Activated CD4-positive, alpha-beta memory T cell treated with anti-CD3 and anti-CD28 coated beads for 36 hours (primary cell): ENCODE measurements at regions not wholly inside any gene's neighbourhood (a gene's known extent, or its start where the extent isn't known, plus 50 kb on each side); places are given as distances from the start of the nearest gene placed in this dataset.

Experiments
- CTCF ChIA-PET: fragments of 350-600 bp; sonication (Branson Sonifier 250); formaldehyde crosslinking; loops from one replicate; lab custom pipeline; 2021; ENCODE audit warnings: antibody characterized with exemption, inconsistent platforms; lab: Charles Lee
- POLR2A ChIA-PET: fragments of 350-600 bp; sonication (Branson Sonifier 250); formaldehyde crosslinking; loops from one replicate; lab custom pipeline; 2021; ENCODE audit warnings: antibody characterized with exemption; lab: Charles Lee
- DNase-seq: peaks from one replicate; pipeline ENCODE4 v3.0.0-alpha.2; 2020
- H3K27ac Mint-ChIP-seq: one replicate; pipeline ENCODE4 v1.8.0; 2021; ENCODE audit warnings: mixed read lengths
- H3K27me3 Mint-ChIP-seq: one replicate; pipeline ENCODE4 v1.8.0; 2021; ENCODE audit warnings: mixed read lengths
- H3K36me3 Mint-ChIP-seq: one replicate; pipeline ENCODE4 v1.8.0; 2021; ENCODE audit warnings: mixed read lengths
- H3K4me1 Mint-ChIP-seq: one replicate; pipeline ENCODE4 v1.8.0; 2021; ENCODE audit warnings: low read depth, mixed read lengths
- H3K4me3 Mint-ChIP-seq: one replicate; pipeline ENCODE4 v1.8.0; 2021; ENCODE audit warnings: mild to moderate bottlenecking, mixed read lengths
- H3K9me3 Mint-ChIP-seq: one replicate; pipeline ENCODE4 v1.8.0; 2021; ENCODE audit warnings: mixed read lengths
- intact Hi-C: fragments of 100-400 bp; cut with micrococcal nuclease; formaldehyde crosslinking; loops from one replicate; pipeline ENCODE4 v1.15.1; 2023

- intact Hi-C loops = no loop called here
- H3K36me3 Mint-ChIP-seq = no peaks in the 10 kb centered on the region
- CTCF ChIA-PET = no interaction called here
- no peaks in the 10 kb centered on the region for H3K4me1 Mint-ChIP-seq
- no peaks in the 10 kb centered on the region for H3K9me3 Mint-ChIP-seq
- no peak overlapping the region for H3K4me3 Mint-ChIP-seq
- H3K27me3 Mint-ChIP-seq = peaks cover 6% of the 10 kb centered on the region
- DNase-seq = no peak
- no peak overlapping the region for H3K27ac Mint-ChIP-seq
- POLR2A ChIA-PET = no interaction called here
Measured at GRCh38 chr22:48263431-48263765, 1500.9 kb downstream of the TBC1D22A start.

- CTCF ChIA-PET = no interaction called here
- POLR2A ChIA-PET = no interaction called here
- intact Hi-C loops = no loop called here
- no peaks in the 10 kb centered on the region for H3K4me1 Mint-ChIP-seq
- no peak for DNase-seq
- no peaks in the 10 kb centered on the region for H3K9me3 Mint-ChIP-seq
- no peaks in the 10 kb centered on the region for H3K36me3 Mint-ChIP-seq
- no peak overlapping the region for H3K4me3 Mint-ChIP-seq
- no peak overlapping the region for H3K27ac Mint-ChIP-seq
- H3K27me3 Mint-ChIP-seq = peaks cover 4% of the 10 kb centered on the region
Measured at GRCh38 chr22:48262596-48263430, 1500.4 kb downstream of the TBC1D22A start.

GRCh38 chr22:48261706-48262105 lies 1499.3 kb downstream of the TBC1D22A start:
- Mint-ChIP-seq H3K27me3 (peaks cover 1% of the 10 kb centered on the region), H3K9me3 (no peaks in the 10 kb centered on the region), H3K4me1 (no peaks in the 10 kb centered on the region), H3K27ac (no peak overlapping the region), H3K36me3 (no peaks in the 10 kb centered on the region), H3K4me3 (no peak overlapping the region)
- DNase-seq = no peak
- ChIA-PET POLR2A (no interaction called here), CTCF (no interaction called here)
- intact Hi-C loops = no loop called here

- no peak overlapping the region for H3K27ac Mint-ChIP-seq
- ChIA-PET POLR2A (no interaction called here), CTCF (no interaction called here)
- no peaks in the 10 kb centered on the region for H3K4me1 Mint-ChIP-seq
- H3K27me3 Mint-ChIP-seq = peaks cover 1% of the 10 kb centered on the region
- intact Hi-C loops = no loop called here
- no peaks in the 10 kb centered on the region for H3K9me3 Mint-ChIP-seq
- H3K36me3 Mint-ChIP-seq = no peaks in the 10 kb centered on the region
- H3K4me3 Mint-ChIP-seq = no peak overlapping the region
- DNase-seq = no peak
Measured at GRCh38 chr22:48261048-48261621, 1498.7 kb downstream of the TBC1D22A start.

DNA sequence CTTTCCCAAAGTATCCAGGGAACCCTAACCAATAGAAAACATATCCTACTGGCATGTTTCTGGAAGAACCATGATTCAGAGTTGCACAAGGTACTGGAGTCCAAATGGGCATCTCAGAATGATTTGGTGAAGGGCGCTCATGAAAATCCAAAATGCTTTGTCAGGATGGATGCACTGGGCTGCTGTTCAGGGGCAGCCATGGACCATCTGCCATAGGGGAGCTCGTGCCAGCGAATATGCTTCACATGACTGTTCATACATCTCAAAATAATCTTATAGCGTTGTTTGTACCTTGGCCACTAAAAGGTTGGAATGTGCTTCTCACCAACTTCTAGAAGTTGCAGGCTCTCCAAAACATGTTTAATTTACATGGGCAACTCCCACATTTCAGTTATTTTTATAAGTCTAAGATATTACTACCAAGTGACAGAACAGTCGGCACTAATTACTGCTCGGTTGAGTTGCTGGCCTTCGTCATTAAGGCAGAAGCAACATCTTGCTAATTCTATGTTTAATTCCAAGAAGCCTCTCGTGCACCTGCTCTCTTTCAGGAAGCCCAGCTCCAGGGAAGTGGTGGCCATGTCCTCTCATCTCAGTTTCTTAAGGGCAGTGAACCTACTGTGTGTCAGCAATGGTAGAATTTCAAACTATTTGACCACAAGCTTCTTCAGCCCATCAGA lies 1497.7 kb downstream of the TBC1D22A start:
- Mint-ChIP-seq H3K27ac (no peak overlapping the region), H3K4me3 (no peak overlapping the region), H3K27me3 (peaks cover 1% of the 10 kb centered on the region), H3K9me3 (no peaks in the 10 kb centered on the region), H3K4me1 (no peaks in the 10 kb centered on the region), H3K36me3 (no peaks in the 10 kb centered on the region)
- ChIA-PET CTCF (no interaction called here), POLR2A (no interaction called here)
- intact Hi-C loops = no loop called here
- DNase-seq = no peak

DNA sequence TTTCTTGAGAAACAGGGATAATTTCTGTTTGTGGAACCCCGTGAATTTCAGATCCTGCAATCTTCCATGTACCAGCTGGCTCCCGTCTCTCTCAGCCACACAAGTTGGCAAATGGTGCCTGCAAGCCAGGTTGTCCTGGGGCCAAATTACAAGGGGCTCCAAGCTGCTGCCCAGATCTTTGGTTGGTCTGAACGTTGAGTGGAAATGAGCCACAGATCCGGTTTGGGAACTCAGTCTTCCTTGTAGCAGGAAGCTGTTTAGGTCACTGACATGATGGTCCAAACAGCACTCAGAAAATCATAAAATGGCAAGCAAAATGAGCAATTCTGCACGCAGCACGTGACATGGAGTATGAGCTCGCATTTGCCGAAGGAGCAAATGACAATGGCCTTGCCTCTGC lies 1496.4 kb downstream of the TBC1D22A start:
- no peak for DNase-seq
- Mint-ChIP-seq H3K36me3 (no peaks in the 10 kb centered on the region), H3K9me3 (no peaks in the 10 kb centered on the region), H3K4me3 (no peak overlapping the region), H3K4me1 (no peaks in the 10 kb centered on the region), H3K27me3 (peaks cover 3% of the 10 kb centered on the region), H3K27ac (no peak overlapping the region)
- intact Hi-C loops = no loop called here
- ChIA-PET POLR2A (no interaction called here), CTCF (no interaction called here)

DNA sequence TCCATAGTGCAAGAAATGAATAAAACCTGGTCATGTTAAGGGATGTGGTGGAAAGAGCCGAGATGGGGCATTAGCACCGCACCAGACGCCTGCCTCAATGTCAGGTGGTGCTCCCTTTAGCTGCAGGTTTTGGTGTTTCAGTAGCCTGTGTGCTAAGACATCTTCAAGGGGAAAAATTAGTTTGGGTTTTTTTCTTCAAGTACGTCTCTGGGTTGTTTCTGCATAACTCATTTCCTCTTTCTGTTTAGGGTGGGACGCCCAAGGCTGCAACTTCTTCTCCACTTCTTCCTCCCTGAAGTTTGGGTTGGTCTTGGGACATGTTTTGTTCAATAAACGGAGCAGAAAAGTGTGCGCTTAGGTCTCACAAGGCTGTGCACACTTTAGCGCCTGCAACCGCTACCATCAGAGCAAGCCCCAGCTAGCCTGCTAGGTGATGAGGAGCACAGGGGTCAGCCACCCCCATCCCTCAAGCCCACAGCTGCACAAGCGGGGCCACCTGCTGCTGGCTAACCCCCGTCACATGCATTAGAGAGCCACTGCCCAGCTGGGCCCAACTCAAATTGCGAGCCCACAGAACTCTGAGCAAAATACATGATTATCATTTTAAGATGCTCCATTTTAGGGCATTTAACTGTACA lies 1495.7 kb downstream of the TBC1D22A start:
- H3K27me3 Mint-ChIP-seq = peaks cover 4% of the 10 kb centered on the region
- no peaks in the 10 kb centered on the region for H3K9me3 Mint-ChIP-seq
- no peak for DNase-seq
- CTCF ChIA-PET = no interaction called here
- intact Hi-C loops = no loop called here
- H3K4me3 Mint-ChIP-seq = no peak overlapping the region
- H3K36me3 Mint-ChIP-seq = no peaks in the 10 kb centered on the region
- no peaks in the 10 kb centered on the region for H3K4me1 Mint-ChIP-seq
- H3K27ac Mint-ChIP-seq = no peak overlapping the region
- POLR2A ChIA-PET = no interaction called here

- POLR2A ChIA-PET = no interaction called here
- no peak overlapping the region for H3K27ac Mint-ChIP-seq
- no peaks in the 10 kb centered on the region for H3K9me3 Mint-ChIP-seq
- peaks cover 4% of the 10 kb centered on the region for H3K27me3 Mint-ChIP-seq
- no peaks in the 10 kb centered on the region for H3K36me3 Mint-ChIP-seq
- no peaks in the 10 kb centered on the region for H3K4me1 Mint-ChIP-seq
- H3K4me3 Mint-ChIP-seq = no peak overlapping the region
- intact Hi-C loops = no loop called here
- CTCF ChIA-PET = no interaction called here
- DNase-seq = no peak
Measured at GRCh38 chr22:48257685-48258055, 1495.2 kb downstream of the TBC1D22A start.

GRCh38 chr22:48256776-48257684 lies 1494.6 kb downstream of the TBC1D22A start:
- H3K36me3 Mint-ChIP-seq = no peaks in the 10 kb centered on the region
- DNase-seq = no peak
- ChIA-PET CTCF (no interaction called here), POLR2A (no interaction called here)
- no peaks in the 10 kb centered on the region for H3K4me1 Mint-ChIP-seq
- H3K4me3 Mint-ChIP-seq = no peak overlapping the region
- intact Hi-C loops = no loop called here
- H3K27ac Mint-ChIP-seq = no peak overlapping the region
- H3K27me3 Mint-ChIP-seq = peaks cover 4% of the 10 kb centered on the region
- H3K9me3 Mint-ChIP-seq = no peaks in the 10 kb centered on the region

DNA sequence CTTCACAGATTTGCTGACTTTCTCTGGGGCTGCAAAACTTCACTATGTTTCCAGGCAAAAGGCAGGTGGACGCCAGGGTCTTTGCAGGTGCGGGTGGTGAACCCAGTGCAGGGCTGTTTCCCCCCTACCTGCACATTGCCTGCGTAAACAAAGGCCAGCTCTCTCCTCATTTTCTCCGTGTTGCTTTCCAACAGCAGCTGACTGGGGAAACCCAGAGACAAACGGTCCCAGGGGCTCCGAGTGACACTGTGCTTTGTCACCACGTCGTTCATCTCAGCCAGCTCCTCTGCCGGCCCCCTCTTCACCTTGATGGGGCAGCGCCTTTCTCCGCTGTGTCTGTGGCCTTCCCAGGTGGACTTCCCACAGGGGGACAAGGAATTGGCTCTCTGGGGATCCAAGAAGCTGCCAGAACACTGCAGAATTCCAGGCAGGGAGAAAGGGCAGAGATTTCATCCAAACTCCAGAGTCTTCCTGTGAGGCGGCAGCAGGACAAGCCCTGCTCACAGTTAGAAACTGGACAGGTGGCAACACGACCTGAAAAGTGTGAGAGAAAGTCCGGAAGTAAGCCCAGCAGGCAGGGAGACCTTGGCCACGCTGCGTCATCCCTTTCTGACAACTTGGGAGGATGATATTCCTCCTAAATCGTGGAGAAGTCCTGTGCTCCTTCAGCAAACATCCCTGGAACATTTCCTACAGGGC lies 1493.7 kb downstream of the TBC1D22A start:
- Mint-ChIP-seq H3K4me1 (no peaks in the 10 kb centered on the region), H3K4me3 (no peak overlapping the region)

DNA sequence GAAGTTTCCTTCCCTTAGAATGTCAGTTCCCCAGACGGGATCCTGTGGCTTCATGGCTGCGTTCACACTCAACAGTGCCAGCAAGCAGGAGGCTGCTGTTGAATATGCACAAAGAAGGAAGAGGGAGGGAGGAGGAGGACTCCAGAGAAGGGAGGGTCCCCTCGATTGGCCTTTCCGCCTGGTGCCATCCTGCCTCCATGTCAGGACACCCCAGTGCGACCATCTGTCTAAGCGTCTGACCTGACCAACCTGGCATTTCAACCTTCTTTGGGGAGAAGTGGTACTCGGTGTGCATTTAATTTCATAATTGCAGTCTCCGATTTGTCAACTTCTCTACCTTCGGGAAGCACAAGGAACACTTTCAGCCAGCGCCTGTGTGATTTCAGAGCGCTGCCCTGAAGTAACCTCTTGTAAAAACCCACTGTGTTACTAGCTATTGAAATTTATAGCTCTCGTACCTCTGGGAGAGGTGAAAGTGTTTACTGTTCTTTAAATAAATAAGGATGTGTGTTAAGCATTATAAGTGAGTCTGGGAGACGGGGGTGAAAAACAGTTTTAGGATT lies 1491.9 kb downstream of the TBC1D22A start:
- Mint-ChIP-seq H3K4me1 (no peaks in the 10 kb centered on the region), H3K27me3 (peaks cover 4% of the 10 kb centered on the region), H3K4me3 (no peak overlapping the region), H3K9me3 (no peaks in the 10 kb centered on the region), H3K36me3 (no peaks in the 10 kb centered on the region), H3K27ac (no peak overlapping the region)
- DNase-seq = no peak
- intact Hi-C loops = no loop called here
- ChIA-PET POLR2A (no interaction called here), CTCF (interaction anchor here (0.6 kb wide), 1 partner anchor 591 kb away, joined by 4 read pairs; no protein-coding TSS in a partner anchor)

More for the DNA sequence above, 1493.7 kb downstream of the TBC1D22A start:
- POLR2A ChIA-PET = no interaction called here
- Mint-ChIP-seq H3K27ac (no peak overlapping the region), H3K36me3 (no peaks in the 10 kb centered on the region), H3K27me3 (peaks cover 4% of the 10 kb centered on the region), H3K9me3 (no peaks in the 10 kb centered on the region)
- DNase-seq = no peak
- intact Hi-C loops = no loop called here
- CTCF ChIA-PET = no interaction called here
